ENCODE measurements at regions not wholly inside any gene's neighbourhood (a gene's known extent, or its start where the extent isn't known, plus 50 kb on each side); places are given as distances from the start of the nearest gene placed in this dataset.

DNA sequence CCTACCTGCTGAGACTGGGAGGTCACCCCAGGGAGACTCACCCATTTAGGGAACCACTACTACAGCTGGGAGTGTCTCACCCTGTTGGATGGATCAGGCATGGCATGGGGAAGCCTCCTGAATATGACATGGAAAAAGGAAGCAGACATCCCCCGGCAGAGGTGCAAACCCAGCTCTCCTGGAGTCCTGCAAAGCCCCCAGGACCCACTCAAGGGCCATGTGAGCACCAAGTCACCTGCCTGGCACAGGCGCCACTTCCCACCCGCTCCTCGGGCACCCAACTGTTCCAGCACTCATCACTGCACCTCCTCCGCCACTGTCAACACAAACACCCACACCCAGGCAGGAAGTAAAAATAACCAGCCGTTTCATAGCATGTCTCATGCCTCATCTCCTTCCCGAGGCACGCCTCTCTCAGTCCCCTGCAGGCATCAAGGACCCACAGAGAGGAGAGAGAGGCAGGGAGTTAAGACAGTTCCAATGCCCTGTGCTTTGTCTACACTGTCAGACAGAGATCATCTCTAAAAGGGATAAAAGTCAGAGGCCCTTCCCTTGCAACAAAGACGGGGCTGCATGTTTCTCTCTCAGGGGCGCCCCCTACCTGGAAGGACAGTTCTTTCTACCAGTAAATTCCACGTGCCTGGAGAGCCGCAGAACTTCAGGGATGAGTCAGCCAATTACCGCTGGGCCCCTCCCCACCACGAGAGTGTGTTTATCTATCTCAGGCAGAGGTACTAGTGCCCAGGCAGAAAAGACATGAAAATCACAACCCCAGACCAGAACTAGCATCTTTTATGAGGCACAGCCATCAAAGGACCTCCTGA lies 150.1 kb upstream of the SOD1 start:
- no peaks in the 10 kb centered on the region for H3K9me1 ChIP-seq (replicated peaks; ENCODE audit: control insufficient read depth, extremely low read depth, insufficient read depth, low read length)
- H4K20me1 ChIP-seq (replicated peaks; ENCODE audit: control insufficient read depth, extremely low read depth, insufficient read depth, low read length) = no peaks in the 10 kb centered on the region
- H3K4me1 ChIP-seq (ENCODE audit: control insufficient read depth, extremely low read depth, insufficient read depth, low read length) = no peaks in the 10 kb centered on the region
- H3K4me3 ChIP-seq (replicated peaks in 1 of 3; ENCODE audit: insufficient read depth in 1 of 3, low read depth in 1 of 3, low read length in 3 of 3) = no peak overlapping the region
- H3K27ac ChIP-seq (ENCODE audit: insufficient read depth, low read depth, low read length) = no peak overlapping the region
- TF ChIP-seq, protein P1, sequence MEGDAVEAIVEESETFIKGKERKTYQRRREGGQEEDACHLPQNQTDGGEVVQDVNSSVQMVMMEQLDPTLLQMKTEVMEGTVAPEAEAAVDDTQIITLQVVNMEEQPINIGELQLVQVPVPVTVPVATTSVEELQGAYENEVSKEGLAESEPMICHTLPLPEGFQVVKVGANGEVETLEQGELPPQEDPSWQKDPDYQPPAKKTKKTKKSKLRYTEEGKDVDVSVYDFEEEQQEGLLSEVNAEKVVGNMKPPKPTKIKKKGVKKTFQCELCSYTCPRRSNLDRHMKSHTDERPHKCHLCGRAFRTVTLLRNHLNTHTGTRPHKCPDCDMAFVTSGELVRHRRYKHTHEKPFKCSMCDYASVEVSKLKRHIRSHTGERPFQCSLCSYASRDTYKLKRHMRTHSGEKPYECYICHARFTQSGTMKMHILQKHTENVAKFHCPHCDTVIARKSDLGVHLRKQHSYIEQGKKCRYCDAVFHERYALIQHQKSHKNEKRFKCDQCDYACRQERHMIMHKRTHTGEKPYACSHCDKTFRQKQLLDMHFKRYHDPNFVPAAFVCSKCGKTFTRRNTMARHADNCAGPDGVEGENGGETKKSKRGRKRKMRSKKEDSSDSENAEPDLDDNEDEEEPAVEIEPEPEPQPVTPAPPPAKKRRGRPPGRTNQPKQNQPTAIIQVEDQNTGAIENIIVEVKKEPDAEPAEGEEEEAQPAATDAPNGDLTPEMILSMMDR (IDR thresholded peaks at IDR 0.05; ENCODE audit: extremely low read depth in 1 of 2, insufficient read depth in 1 of 2, low read depth in 1 of 2, low read length in 2 of 2) = no peak
- no peak for TF ChIP-seq GATA2 (IDR thresholded peaks at IDR 0.05; ENCODE audit: insufficient read depth, insufficient read length, low read depth, low read length)
- TF ChIP-seq, protein P2, sequence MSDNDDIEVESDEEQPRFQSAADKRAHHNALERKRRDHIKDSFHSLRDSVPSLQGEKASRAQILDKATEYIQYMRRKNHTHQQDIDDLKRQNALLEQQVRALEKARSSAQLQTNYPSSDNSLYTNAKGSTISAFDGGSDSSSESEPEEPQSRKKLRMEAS (IDR thresholded peaks at IDR 0.05; ENCODE audit: insufficient read depth, insufficient read length) = no peak
- no peak for TF ChIP-seq JUN (IDR thresholded peaks at IDR 0.05; ENCODE audit: borderline replicate concordance, insufficient read depth, insufficient read length, low read depth)
- TF ChIP-seq POLR2AphosphoS5 (IDR thresholded peaks at IDR 0.05; ENCODE audit: insufficient read depth, low read depth, low read length) = no peak
- TF ChIP-seq MYC (IDR thresholded peaks at IDR 0.05; ENCODE audit: low read depth, low read length) = no peak
- H3K4me2 ChIP-seq (ENCODE audit: insufficient read depth, low read length) = no peak overlapping the region
- ChIA-PET POLR2A (no interaction called here), CTCF (no interaction called here)
- H3K36me3 ChIP-seq (ENCODE audit: control insufficient read depth in 2 of 2, extremely low read depth in 1 of 2, insufficient read depth in 2 of 2, low read length in 2 of 2) = no peaks in the 10 kb centered on the region
- no peak overlapping the region for H3K9ac ChIP-seq (replicated peaks; ENCODE audit: extremely low read depth, insufficient read depth, low read length)
- DNase-seq (ENCODE audit: low read depth, low spot score) (no peak), FAIRE-seq (no peak)
- BruUV-seq (replicated peaks) = no TSS peak
- no peaks in the 10 kb centered on the region for H3K9me3 ChIP-seq (replicated peaks; ENCODE audit: control insufficient read depth, insufficient read depth, low read length)
- intact Hi-C loops (cut with micrococcal nuclease) = no loop called here
- dilution Hi-C loops (cut with MboI; ENCODE audit: extremely low pct_ligation_motif_present, low sequenced_read_pairs) = no loop called here
- H3K79me2 ChIP-seq (ENCODE audit: control insufficient read depth, insufficient read depth, low read length) = no peaks in the 10 kb centered on the region
- H2AFZ ChIP-seq (ENCODE audit: low read depth, low read length) = no peak overlapping the region
- H3K27me3 ChIP-seq (ENCODE audit: control insufficient read depth in 2 of 2, insufficient read depth in 2 of 2, low read length in 2 of 2) = no peaks in the 10 kb centered on the region
